NCI-H460 (cell line): ENCODE measurements at regions not wholly inside any gene's neighbourhood (a gene's known extent, or its start where the extent isn't known, plus 50 kb on each side); places are given as distances from the start of the nearest gene placed in this dataset.
"Not testable (repeated sequence)": the region's sequence is repeated elsewhere in the genome, so short reads cannot be mapped to it uniquely, and the experiment has no call there.

Experiments
- DNase-seq: peaks from one replicate; pipeline ENCODE4 v3.0.0-alpha.2; 2016; ENCODE audit warnings: low read depth; ENCODE audit errors: extremely low read depth

DNA sequence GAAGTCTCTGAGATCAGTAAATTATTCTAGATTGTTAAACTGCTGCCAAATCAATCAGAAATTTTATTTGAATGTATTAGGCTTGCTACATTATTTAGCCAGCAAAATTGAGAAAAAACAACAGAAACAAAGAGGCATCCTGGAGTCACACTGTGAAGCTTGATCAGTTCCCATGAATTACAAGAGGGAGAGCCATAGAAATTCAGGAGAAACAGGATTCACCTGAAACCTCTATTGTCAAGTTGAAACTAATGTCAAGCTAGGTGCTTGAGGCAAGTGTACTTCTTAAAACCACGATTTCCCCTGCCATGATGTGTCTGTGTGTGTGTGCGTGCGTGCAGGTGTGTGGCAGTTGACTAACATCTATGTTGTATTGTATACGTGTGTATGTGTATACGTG lies 439.1 kb upstream of the NOX3 start:
- DNase-seq: no peak

DNA sequence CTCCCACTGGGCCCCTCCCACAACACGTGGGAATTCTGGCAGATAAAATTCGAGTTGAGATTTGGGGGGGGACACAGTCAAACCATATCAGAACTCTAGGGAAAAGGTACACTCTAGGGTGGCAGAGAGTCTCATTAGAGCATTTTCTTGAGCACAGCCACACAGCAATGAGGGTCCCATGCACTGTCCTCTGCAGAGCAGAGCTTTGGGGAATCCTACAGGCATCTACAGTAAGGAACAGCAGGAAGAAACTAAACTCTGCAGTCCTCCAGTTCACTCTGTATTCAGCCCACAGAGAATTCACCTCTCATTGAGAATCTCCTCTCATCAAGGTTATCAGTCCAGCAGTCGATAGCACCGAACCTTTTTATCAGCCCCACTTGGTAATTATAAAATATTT lies 438.6 kb upstream of the NOX3 start:
- no peak for DNase-seq

DNA sequence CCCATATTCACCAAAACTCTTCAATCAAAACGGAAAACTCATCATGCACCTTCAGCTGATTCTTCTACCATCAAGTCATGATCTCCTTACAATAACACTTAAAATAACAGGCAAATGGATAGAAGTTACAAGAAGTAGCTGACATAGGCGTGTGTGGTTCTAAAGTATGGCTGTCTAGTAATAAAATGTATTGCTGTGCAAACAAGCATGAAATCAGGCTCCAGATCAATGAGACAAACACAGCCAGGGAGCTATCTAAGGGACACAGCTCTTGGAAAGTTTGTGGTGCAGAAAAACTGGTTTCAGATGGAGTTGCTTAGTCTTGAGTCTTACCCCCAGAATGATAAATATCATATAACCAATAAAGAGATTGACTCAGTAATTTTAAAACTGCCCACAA lies 434.8 kb upstream of the NOX3 start:
- no peak for DNase-seq

DNA sequence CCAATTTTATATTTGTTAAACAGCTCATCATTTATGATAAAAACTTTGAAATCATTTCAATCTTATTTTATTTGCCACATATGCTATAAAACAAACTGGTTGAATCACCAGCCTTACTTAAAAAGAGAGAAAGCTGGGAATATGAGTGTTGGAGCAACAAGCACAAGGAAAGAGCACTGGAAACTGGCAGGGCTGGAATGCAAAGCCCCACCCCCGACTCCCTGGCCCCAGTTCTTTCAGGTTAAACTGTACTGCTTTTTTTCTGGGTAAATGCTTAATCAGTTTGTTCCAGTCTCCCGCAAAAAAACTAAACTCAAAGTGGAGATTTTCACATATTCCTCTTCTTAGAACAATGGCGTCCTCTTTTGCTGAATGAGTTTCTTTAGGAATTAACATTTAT lies 433.8 kb upstream of the NOX3 start:
- DNase-seq: no peak

DNA sequence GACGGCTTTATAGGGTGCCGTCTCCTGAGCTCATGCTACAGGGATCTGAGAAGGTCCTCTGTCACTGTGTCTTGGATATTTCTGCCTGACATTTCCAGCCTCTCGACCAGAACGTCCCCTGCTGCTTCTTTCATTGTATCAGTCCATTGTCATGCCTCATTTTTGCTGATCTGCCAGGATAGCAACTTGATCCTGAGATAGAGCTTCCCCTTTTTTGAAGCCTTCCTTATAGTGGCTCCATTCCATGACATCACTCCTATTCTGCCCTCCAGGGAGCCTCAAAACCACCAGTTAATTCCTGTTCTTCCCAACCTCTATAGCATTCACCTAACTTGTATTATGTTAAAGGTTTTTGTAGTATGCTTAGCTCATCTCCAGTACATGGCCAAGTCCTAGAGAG lies 431.8 kb upstream of the NOX3 start:
- DNase-seq: no peak

DNA sequence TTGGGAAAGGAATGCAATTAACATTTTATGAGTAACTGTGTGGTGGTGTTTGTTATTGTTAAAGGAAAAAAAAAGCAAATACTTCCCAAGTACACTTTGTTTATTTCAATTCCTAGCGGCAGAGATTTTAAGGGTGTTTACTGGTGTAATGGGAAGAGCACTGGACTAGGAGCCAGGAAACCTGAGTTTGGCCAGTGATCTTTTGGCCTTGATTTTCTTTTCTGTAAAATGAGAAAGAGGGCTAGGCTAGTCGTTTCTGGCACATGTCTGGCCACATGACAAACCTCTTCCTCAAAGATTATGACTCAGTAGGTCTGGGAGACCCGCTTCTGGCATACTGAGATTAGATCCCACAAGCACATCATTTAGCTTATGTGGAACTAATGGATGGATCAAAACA lies 428.1 kb upstream of the NOX3 start:
- no peak for DNase-seq

DNA sequence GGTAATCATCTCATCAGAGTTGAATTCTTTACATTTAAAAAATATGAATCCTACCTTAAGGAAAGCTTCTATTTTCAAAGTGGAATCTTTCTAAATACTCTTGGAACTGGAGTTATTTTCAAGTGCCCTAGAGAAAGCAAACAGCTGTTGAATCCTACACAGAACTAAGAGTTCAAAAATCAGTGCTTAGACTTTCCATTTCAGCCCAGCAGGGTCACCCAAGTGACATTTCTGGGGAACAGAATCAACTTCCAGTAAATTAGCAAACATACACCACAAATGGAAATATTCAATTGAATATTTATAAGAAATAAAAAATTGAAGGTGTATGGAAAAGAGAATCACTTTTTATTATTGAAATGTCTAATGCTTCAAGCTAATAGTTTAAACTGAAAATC lies 427.7 kb upstream of the NOX3 start:
- DNase-seq: no peak

DNA sequence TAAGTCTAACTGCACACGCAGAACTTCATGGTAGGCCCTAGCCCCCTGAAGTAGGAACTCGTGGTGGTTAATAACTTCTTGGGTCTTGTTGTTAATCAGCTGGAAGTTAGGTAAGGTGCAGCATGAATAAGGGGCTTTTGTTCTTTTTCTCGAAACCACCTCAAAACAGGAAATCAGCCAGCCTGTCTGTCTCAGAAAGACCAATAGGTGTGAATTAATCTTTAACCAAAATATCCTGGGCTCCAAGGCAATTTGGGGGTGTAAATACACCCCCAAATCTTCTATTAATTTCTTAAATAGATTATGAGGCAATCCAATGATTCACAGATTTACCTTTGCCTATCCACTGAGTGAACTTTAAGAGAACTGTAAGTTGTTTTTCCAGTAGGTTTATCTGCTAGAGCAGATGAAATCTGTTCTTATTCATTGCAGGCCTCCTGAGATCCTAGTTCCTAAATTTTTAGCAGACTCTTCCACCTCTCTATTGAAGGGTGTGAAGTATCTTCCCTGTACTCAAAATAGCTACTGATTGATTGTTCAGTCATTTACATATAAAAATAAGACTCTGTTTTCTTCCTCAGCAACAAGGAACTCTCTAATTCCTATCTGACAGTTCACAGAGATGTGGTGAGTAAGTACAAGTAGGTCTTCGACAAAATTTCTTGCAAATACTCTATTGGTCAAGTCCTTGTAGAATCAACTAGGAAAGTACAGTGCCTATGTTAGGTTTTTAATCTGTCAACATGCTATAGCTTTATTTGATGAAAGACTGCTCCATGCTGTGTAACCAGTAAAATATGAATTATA lies 427.1 kb upstream of the NOX3 start:
- no peak for DNase-seq

DNA sequence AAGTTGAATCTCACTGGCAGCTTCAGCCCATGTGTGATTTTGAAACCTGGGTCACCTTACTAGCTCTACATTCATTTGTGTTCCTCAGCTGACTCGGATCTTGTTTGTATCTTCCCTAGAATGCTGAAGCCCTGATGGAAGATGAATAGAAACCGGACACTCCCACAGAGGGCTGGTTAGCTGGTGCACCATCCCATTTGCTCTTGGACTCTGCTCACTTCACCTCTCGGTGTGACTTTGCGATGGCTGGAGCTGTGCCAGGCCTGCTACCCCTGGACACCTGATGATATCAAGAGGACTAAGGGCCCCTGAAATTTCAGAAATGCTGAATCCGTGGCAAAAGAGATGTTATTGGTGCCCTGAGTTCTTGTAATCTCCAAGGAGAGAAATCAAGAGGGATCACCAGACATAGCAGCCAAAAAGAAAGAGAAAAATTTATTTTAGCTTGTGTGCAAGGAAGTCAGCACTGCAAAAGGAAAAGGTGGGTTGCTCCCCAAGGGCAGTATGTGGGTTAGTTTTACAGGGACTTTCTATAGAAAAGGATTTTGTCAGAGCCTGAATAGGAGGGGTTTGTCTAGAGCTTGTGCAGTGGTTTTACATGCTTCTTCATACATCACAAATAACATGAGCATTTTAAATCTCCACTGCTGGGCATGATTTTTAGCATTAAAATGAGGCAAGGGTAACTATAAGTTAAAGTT lies 426.3 kb upstream of the NOX3 start:
- DNase-seq: no peak

DNA sequence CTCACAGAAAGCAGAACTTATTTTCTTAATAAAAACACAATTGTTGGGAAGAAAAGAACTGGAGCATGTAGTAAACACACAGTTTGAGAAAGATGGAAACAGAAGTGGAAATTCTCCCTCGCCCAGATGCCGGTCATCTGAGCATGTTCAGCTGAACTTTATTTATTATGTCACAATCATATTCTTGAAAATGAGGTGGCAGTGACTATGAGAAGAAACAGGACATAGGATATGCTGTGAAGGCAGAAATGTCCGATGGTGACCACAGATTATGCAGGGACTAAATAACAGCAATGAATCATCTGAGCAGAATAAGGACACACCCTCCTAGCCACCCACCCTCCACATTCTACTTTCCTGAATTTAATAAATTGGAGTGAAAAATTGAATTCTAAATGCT lies 425.3 kb upstream of the NOX3 start:
- DNase-seq: no peak

DNA sequence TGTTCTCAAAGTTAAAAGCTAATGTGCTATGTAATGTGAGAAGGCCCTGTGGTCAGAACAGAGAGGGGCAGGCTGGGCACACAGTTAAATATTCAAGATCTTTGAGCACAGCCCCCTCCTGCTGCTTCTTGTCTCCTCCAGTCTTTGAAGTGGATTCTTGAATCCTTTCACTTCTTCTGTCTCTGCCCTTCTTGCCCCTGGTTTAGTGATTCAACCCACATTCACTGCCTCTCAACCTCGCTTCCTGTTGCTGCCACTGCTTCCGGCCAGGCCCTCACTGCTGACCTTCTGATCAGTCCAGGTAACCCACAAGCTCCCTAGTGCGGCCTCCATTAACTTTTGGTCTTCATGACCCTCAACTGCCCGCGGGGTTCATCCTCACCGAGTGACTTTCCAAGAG lies 417.3 kb upstream of the NOX3 start:
- no peak for DNase-seq

DNA sequence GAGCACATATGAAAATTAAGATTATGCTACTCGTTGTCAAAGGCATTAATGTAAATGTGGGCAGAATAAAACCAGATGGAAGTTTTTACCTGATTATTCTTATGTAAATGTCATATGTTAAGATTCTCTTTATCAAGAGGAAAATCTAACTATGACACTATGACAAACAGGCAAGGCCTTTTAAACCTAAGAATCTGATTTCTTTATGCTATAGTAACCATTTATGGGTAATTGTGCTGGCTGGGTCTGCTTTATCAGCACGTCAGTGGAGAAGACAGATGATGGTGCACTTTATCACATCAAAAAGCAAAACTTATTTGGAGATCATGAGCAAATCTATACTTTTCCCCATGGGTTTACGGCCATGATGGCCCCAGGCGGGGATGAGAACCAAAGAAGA lies 412.0 kb upstream of the NOX3 start:
- DNase-seq: no peak

DNA sequence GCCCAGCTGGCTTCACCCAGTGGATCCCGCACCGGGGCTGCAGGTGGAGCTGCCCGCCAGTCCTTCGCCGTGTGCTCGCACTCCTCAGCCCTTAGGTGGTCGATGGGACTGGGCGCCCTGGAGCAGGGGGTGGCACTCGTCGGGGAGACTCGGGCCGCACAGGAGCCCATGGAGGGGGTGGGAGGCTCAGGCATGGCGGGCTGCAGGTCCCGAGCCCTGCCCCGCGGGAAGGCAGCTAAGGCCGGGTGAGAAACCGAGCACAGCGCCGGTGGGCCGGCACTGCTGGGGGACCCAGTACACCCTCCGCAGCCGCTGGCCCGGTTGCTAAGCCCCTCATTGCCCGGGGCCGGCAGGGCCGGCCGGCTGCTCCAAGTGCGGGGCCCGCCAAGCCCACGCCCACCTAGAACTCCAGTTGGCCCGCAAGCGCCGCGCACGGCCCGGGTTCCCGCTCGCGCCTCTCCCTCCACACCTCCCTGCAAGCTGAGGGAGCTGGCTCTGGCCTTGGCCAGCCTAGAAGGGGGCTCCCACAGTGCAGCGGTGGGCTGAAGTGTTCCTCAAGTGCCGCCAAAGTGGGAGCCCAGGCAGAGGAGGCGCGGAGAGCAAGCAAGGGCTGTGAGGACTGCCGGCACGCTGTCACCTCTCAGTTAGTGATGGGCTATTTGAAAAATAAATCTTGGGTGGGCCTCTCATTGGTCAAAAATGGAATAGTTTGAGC lies 411.2 kb upstream of the NOX3 start:
- not testable (repeated sequence) for DNase-seq

DNA sequence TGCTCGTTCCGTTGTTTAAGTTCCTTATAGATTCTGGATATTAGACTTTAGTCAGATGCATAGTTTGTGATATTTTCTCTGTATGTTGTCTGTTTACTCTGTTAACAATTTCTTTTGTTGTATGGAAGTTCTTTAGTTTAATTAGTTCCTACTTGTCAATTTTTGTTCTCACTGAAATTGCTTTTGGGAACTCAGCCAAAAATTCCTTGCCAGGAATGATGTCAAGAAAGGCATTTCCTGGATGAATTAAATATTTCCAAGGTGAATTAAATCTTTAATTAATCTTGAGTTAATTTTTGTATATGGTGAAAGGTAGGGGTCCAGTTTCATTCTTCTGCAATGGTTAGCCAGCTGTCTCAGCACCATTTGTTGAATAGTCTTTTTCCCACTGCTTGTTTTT lies 406.2 kb upstream of the NOX3 start:
- no peak for DNase-seq

DNA sequence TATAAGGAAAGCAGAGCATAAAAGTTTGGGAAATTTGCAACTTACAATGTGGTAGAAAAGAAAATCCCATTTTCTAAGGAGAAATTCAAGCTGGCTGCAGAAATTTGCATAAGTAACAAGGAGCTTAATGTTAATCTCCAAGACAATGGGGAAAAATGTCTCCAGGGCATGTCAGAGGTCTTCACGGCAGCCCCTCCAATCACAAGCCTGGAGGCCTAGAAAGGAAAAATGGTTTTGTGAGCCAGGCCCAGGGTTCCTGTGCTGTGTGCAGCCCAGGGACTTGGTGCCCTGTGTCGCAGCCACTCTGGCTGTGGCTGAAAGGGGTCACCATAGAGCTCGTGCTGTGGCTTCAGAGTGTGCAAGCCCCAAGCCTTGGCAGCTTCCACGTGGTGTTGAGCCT lies 403.3 kb upstream of the NOX3 start:
- DNase-seq: not testable (repeated sequence)

DNA sequence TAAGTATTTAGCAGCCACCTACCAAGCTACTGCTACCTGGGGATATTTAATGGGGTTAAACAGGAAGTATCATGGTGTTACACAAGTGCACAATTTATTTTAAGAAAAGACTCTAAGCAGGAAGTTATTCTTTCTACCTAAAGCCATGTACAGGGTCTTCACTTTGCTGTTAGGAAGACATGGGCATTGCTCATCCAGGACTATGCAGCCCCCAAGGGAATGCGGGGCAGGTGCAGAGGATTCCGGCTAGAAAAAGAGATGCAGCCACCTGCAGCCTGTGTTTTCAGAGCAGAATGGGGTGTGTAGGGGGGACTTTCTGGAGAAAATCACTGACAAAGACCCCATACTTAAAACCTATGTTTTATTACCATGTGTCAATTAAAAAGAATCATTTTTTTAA lies 399.1 kb upstream of the NOX3 start:
- DNase-seq: no peak

DNA sequence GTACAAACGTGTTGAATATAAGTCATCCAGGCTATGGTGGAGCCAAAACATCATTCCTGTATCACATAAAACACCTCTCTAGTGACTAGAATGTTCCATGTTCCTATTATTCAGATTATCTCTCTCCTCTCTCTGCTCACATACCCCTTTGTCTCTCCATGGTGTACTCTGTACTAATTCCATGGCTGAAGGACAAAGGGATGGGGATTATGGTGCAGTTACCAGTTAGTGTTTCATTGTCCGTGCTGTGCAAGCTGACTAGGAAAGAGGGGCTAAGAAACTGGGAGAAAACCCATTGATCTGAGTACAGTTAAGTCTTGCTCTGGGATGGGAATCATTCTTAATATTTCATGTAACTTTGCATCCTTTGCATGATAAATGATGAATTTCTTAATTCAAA lies 397.4 kb upstream of the NOX3 start:
- DNase-seq: no peak

DNA sequence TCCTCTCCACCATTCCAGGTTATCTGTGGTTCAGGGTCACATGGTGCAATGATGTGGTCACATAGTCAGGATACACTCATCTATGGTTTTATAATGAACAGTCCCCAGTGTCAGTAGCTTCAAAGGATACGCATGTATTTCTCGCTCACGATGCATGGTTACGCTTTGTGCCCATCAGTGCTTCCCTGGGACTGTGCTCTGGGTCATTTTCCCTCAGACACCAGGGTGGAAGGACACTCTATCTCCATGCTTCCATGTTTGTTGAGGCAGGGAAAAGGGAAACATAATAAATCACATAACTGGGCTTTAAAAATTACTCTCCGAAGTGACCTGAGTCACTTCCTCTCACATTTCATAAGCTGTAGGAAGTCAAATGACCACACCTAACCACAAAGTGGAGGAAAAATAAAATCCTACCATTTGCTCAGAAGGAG lies 394.8 kb upstream of the NOX3 start:
- no peak for DNase-seq

DNA sequence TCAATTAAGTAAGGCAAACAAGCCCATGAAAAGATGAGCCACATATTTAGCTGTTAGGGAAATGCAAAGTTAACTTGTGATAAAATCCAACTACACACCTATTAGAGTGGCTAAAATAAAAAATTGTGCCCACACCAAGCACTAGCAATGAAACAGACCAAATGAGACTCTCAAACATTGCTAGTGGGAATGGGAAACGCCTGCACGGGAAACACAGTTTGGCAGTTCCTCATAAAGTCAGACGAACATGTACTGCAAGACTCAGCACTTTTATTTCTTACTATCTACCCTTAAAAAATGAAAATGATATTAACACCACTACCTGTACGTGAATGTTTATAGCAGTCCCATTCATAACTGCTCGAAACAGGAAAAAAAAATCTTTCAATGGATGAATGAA lies 392.1 kb upstream of the NOX3 start:
- no peak for DNase-seq

DNA sequence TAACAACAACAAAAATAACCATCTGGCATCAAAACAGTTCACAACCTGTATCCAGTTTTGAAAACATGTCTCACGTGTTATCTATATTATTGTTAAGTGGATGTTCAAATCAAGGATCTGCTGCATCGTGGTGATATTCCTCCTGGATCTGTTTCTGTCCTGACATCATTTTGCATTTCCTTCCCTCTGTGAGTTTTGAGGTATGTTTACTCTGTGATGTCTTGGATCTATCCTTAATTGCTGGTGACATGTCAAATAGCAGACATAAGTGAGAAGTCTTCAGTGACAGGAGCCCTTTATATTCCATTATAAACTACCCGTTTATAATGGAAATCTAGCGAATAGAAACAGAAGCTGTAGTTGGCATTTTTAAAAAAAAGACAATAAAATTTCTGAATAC lies 381.8 kb upstream of the NOX3 start:
- DNase-seq: no peak

DNA sequence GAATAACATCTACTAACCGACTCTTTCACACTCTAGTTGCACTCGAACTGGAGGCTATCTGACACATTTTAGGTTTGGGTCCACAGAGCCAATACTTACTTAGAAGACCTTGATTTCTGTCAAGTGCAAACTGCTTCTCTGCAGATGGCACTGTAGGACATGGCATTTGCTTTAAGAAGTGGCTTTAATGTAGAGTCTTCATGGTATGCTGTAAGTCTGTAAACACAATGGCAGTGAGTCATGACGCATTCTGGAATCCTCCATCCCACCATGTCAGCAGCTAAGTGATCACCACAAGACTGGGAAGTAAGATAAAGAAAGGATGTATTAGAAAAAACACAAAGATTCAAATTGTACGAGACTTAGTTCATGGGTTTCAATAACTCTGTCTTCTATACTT lies 377.0 kb upstream of the NOX3 start:
- DNase-seq: no peak

DNA sequence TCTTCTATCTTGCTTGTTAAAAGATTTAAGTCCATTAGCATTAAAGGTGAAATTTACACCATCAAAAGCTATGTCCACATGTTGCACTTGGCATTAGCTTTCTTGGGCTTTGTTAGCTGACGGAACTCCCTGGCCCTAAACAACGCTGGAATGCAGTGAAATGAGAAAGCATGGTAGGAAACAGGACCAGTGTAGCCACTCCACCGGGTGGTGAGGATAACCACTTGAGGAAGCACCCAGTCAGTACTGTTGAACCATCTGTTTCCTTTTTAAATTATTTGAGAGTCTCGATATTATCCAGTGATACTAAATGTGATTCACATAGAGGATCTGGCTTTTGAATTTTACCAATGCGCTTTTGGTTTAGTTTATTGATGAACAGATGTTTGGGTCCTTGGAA lies 374.9 kb upstream of the NOX3 start:
- DNase-seq: no peak
